HepG2 (cell line): ENCODE measurements at regions not wholly inside any gene's neighbourhood (a gene's known extent, or its start where the extent isn't known, plus 50 kb on each side); places are given as distances from the start of the nearest gene placed in this dataset.

Experiments used
- GABPA ChIP-seq, 2 experiments: IDR thresholded peaks; 2 replicates each; pipeline ENCODE4 v1.6.1; 2011 to 2016; ENCODE audit warnings: low read depth in 2 of 2, low read length in 1 of 2, missing biosample characterization in 1 of 2, missing genetic modification characterization in 1 of 2
- HDAC1 ChIP-seq: sonication (generic); formaldehyde crosslinking; IDR thresholded peaks from 2 replicates; pipeline ENCODE4 v1.5.1; 2020; ENCODE audit warnings: mild to moderate bottlenecking, missing genetic modification reagents
- HMG20B ChIP-seq: conservative IDR thresholded peaks from 2 replicates; pipeline ENCODE4 v1.6.1; 2016; ENCODE audit warnings: missing genetic modification reagents, missing compliant biosample characterization
- IRF2 ChIP-seq: IDR thresholded peaks from 2 replicates; pipeline ENCODE4 v1.6.1; 2018; ENCODE audit warnings: missing genetic modification reagents, missing compliant biosample characterization
- KDM6A ChIP-seq: IDR thresholded peaks from 2 replicates; pipeline ENCODE4 v1.6.1; 2016; ENCODE audit warnings: low read depth
- MED1 ChIP-seq: sonication (generic); formaldehyde crosslinking; IDR thresholded peaks from 2 replicates; pipeline ENCODE4 v1.4.0; 2020; ENCODE audit warnings: missing genetic modification reagents
- MED8 ChIP-seq: sonication (generic); formaldehyde crosslinking; IDR thresholded peaks from 2 replicates; pipeline ENCODE4 v1.8.1; 2023; ENCODE audit warnings: mild to moderate bottlenecking, missing genetic modification reagents; ENCODE audit not compliant: insufficient replicate concordance
- MIER2 ChIP-seq: IDR thresholded peaks from 2 replicates; pipeline ENCODE4 v1.6.1; 2016; ENCODE audit warnings: missing biosample characterization, missing genetic modification reagents
- NR2C2 ChIP-seq: sonication (generic); formaldehyde crosslinking; IDR thresholded peaks from 2 replicates; pipeline ENCODE4 v1.4.0; 2020; ENCODE audit warnings: missing genetic modification reagents, mild to moderate bottlenecking, moderate library complexity, borderline replicate concordance
- NRL ChIP-seq: sonication (generic); formaldehyde crosslinking; IDR thresholded peaks from 2 replicates; pipeline ENCODE4 v1.5.0; 2020; ENCODE audit warnings: missing genetic modification reagents, mild to moderate bottlenecking, moderate library complexity, borderline replicate concordance
- PITX1 ChIP-seq: sonication (generic); formaldehyde crosslinking; IDR thresholded peaks from 2 replicates; pipeline ENCODE4 v1.5.1; 2020; ENCODE audit warnings: mild to moderate bottlenecking, missing genetic modification reagents
- RFX3 ChIP-seq: IDR thresholded peaks from 2 replicates; pipeline ENCODE4 v1.6.1; 2016; ENCODE audit warnings: missing biosample characterization, missing genetic modification reagents
- TARDBP ChIP-seq: sonication (generic); formaldehyde crosslinking; IDR thresholded peaks from 2 replicates; pipeline ENCODE4 v1.8.0; 2022; ENCODE audit warnings: mild to moderate bottlenecking, missing genetic modification reagents
- TEAD3 ChIP-seq: optimal IDR thresholded peaks from 2 replicates; pipeline ENCODE3; 2016; ENCODE audit warnings: borderline replicate concordance
- YY1 ChIP-seq: IDR thresholded peaks from 2 replicates; pipeline ENCODE4 v1.6.1; 2011; ENCODE audit warnings: low read length, low read depth, moderate library complexity, mild to moderate bottlenecking; ENCODE audit not compliant: insufficient read depth, insufficient replicate concordance
- ZNF614 ChIP-seq: IDR thresholded peaks from 2 replicates; pipeline ENCODE4 v1.6.1; 2018; ENCODE audit warnings: missing biosample characterization, missing genetic modification reagents, inconsistent platforms, borderline replicate concordance
- ZNF670 ChIP-seq: sonication (generic); formaldehyde crosslinking; IDR thresholded peaks from 2 replicates; pipeline ENCODE4 v1.8.0; 2022; ENCODE audit warnings: mild to moderate bottlenecking, missing genetic modification reagents, borderline replicate concordance
- ZNF75D ChIP-seq: sonication (generic); formaldehyde crosslinking; IDR thresholded peaks from 2 replicates; pipeline ENCODE4 v1.8.1; 2023; ENCODE audit warnings: missing genetic modification reagents, mild to moderate bottlenecking, borderline replicate concordance
- TF ChIP-seq, protein P1 (sequence below): sonication (generic); formaldehyde crosslinking; IDR thresholded peaks from 2 replicates; pipeline ENCODE4 v1.4.0; 2020; ENCODE audit warnings: mild to moderate bottlenecking, missing genetic modification reagents, borderline replicate concordance
- TF ChIP-seq, protein P2 (sequence below): sonication (generic); formaldehyde crosslinking; IDR thresholded peaks from 2 replicates; pipeline ENCODE4 v1.5.1; 2020; ENCODE audit warnings: missing genetic modification reagents, mild to moderate bottlenecking, borderline replicate concordance
- TF ChIP-seq, protein P3 (sequence below): sonication (generic); formaldehyde crosslinking; IDR thresholded peaks from 2 replicates; pipeline ENCODE4 v1.8.0; 2022; ENCODE audit warnings: mild to moderate bottlenecking, missing genetic modification reagents, moderate library complexity
- TF ChIP-seq, protein P4 (sequence below): IDR thresholded peaks from 2 replicates; pipeline ENCODE4 v1.6.1; 2016; ENCODE audit warnings: mild to moderate bottlenecking

DNA sequence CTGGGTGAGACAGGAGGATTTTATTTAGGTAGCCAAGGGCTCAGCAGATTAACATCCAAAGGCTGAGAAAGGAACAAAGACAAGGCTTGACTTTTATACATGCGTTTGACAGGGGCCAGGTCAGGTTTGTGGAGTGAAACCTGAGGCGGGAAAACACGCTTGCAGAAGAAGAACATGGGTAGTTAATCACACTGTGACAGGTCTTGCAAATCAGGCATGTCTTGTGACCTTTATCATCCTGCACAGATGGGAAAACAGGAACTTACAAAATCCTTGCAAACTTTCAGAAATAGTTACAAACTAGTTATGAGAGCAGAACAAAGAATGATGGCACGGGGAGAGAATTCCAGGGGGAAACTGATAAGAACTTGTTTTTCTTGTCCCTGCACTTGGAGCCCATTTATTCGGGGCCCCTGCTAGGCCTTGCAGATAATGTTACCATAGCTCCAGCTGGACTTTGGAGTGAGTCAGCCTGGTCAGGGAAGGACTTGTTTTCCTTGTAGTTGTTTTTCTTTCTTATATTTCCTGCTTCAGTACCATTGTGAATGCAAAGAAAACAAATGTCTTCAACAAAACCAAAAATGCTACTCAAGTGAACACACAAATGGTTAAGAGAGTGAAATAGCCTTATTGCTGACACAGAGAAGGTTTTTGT lies 965.9 kb upstream of the ROBO1 start (continued):
- TF ChIP-seq GABPA (IDR thresholded peaks at IDR 0.05; ENCODE audit: low read depth, low read length), result no peak
- peak; percentile 6; the same call in 1 of the 2 replicates for TF ChIP-seq GABPA (CRISPR knock-in tag; IDR thresholded peaks at IDR 0.05; ENCODE audit: low read depth)
- TF ChIP-seq YY1, result no peak
- TF ChIP-seq, protein P1, sequence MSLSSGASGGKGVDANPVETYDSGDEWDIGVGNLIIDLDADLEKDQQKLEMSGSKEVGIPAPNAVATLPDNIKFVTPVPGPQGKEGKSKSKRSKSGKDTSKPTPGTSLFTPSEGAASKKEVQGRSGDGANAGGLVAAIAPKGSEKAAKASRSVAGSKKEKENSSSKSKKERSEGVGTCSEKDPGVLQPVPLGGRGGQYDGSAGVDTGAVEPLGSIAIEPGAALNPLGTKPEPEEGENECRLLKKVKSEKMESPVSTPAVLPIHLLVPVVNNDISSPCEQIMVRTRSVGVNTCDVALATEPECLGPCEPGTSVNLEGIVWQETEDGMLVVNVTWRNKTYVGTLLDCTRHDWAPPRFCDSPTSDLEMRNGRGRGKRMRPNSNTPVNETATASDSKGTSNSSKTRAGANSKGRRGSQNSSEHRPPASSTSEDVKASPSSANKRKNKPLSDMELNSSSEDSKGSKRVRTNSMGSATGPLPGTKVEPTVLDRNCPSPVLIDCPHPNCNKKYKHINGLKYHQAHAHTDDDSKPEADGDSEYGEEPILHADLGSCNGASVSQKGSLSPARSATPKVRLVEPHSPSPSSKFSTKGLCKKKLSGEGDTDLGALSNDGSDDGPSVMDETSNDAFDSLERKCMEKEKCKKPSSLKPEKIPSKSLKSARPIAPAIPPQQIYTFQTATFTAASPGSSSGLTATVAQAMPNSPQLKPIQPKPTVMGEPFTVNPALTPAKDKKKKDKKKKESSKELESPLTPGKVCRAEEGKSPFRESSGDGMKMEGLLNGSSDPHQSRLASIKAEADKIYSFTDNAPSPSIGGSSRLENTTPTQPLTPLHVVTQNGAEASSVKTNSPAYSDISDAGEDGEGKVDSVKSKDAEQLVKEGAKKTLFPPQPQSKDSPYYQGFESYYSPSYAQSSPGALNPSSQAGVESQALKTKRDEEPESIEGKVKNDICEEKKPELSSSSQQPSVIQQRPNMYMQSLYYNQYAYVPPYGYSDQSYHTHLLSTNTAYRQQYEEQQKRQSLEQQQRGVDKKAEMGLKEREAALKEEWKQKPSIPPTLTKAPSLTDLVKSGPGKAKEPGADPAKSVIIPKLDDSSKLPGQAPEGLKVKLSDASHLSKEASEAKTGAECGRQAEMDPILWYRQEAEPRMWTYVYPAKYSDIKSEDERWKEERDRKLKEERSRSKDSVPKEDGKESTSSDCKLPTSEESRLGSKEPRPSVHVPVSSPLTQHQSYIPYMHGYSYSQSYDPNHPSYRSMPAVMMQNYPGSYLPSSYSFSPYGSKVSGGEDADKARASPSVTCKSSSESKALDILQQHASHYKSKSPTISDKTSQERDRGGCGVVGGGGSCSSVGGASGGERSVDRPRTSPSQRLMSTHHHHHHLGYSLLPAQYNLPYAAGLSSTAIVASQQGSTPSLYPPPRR (CRISPR knock-in tag), result no peak
- TF ChIP-seq TARDBP (CRISPR knock-in tag), result no peak
- no peak for TF ChIP-seq ZNF75D (CRISPR knock-in tag)
- TF ChIP-seq, protein P2, sequence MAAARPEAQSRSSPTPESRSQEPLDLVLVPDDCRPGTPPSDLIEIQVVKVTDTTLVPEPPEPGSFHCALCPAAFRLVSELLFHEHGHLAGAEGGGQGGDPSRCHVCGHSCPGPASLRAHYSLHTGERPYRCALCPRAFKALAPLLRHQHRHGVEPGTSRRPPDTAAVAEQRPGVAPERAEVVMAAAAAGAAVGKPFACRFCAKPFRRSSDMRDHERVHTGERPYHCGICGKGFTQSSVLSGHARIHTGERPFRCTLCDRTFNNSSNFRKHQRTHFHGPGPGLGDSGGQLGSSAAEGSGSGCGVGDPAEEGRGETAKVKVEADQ (CRISPR knock-in tag), result no peak
- no peak for TF ChIP-seq MIER2 (CRISPR knock-in tag)
- TF ChIP-seq ZNF614 (CRISPR knock-in tag), result peak; percentile 47; the same call in 1 of the 2 replicates
- TF ChIP-seq NRL (CRISPR knock-in tag), result no peak
- TF ChIP-seq HMG20B (CRISPR knock-in tag), result 0 out of 2 replicates have a peak, but pooled peaks have one; percentile 43
- peak; percentile 24; the same call in 1 of the 2 replicates for TF ChIP-seq PITX1 (CRISPR knock-in tag)
- TF ChIP-seq, protein P3, sequence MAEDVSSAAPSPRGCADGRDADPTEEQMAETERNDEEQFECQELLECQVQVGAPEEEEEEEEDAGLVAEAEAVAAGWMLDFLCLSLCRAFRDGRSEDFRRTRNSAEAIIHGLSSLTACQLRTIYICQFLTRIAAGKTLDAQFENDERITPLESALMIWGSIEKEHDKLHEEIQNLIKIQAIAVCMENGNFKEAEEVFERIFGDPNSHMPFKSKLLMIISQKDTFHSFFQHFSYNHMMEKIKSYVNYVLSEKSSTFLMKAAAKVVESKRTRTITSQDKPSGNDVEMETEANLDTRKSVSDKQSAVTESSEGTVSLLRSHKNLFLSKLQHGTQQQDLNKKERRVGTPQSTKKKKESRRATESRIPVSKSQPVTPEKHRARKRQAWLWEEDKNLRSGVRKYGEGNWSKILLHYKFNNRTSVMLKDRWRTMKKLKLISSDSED (CRISPR knock-in tag), result no peak
- TF ChIP-seq NR2C2, result 0 out of 2 replicates have a peak, but pooled peaks have one; percentile 26
- TF ChIP-seq, protein P4, sequence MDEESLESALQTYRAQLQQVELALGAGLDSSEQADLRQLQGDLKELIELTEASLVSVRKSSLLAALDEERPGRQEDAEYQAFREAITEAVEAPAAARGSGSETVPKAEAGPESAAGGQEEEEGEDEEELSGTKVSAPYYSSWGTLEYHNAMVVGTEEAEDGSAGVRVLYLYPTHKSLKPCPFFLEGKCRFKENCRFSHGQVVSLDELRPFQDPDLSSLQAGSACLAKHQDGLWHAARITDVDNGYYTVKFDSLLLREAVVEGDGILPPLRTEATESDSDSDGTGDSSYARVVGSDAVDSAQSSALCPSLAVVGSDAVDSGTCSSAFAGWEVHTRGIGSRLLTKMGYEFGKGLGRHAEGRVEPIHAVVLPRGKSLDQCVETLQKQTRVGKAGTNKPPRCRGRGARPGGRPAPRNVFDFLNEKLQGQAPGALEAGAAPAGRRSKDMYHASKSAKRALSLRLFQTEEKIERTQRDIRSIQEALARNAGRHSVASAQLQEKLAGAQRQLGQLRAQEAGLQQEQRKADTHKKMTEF (CRISPR knock-in tag), result peak; percentile 60
- TF ChIP-seq IRF2 (CRISPR knock-in tag), result peak; percentile 28; the same call in 1 of the 2 replicates
- peak; percentile 58; the same call in 1 of the 2 replicates for TF ChIP-seq HDAC1
- peak; percentile 85 for TF ChIP-seq KDM6A (CRISPR knock-in tag)
- TF ChIP-seq TEAD3 (CRISPR knock-in tag), result peak; percentile 73
- TF ChIP-seq MED1 (CRISPR knock-in tag), result peak; percentile 87
- 0 out of 2 replicates have a peak, but pooled peaks have one; percentile 38 for TF ChIP-seq ZNF670 (CRISPR knock-in tag)
- peak; percentile 21 for TF ChIP-seq MED8
- peak; percentile 43; the same call in 1 of the 2 replicates for TF ChIP-seq RFX3 (CRISPR knock-in tag)
